ENCODE measurements at regions not wholly inside any gene's neighbourhood (a gene's known extent, or its start where the extent isn't known, plus 50 kb on each side); places are given as distances from the start of the nearest gene placed in this dataset.
"Not testable (repeated sequence)": the region's sequence is repeated elsewhere in the genome, so short reads cannot be mapped to it uniquely, and the experiment has no call there.

DNA sequence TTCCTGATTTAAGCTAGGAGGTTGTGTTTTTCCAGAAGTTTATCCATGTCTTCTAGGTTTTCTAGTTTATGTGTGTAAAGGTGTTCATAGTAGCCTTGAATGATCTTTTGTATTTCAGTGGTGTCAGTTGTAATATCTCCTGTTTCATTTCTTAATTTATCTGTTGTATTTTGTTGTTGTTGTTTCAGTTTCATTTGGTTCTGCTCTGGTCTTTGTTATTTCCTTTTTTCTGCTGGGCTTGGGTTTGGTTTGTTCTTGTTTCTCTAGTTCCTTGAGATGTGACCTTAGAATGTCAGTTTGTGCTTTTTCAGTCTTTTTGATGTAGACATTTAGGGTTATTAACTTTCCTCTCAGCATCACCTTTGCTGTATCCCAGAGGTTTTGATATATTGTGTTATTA, 62.8 kb downstream of the SCP2D1 start:
- peaks cover 23% of the 10 kb centered on the region for H3K27me3 Mint-ChIP-seq

GRCh38 chr20:18879262-18879661, 65.7 kb downstream of the SCP2D1 start:
- no peaks in the 10 kb centered on the region for H3K4me1 Mint-ChIP-seq
- H3K9me3 Mint-ChIP-seq: peaks cover 7% of the 10 kb centered on the region
- H3K4me3 Mint-ChIP-seq: no peak overlapping the region
- H3K36me3 Mint-ChIP-seq (ENCODE audit: low read depth): no peaks in the 10 kb centered on the region
- peaks cover 28% of the 10 kb centered on the region for H3K27me3 Mint-ChIP-seq
- no peak overlapping the region for H3K27ac Mint-ChIP-seq
- no peak for ATAC-seq (replicated peaks)

More for the DNA sequence above, 62.8 kb downstream of the SCP2D1 start:
- H3K4me1 Mint-ChIP-seq; H3K36me3 Mint-ChIP-seq (ENCODE audit: low read depth); H3K9me3 Mint-ChIP-seq; H3K27ac Mint-ChIP-seq; H3K4me3 Mint-ChIP-seq; ATAC-seq (replicated peaks): not testable (repeated sequence)

GRCh38 chr20:18886756-18887155, 73.2 kb downstream of the SCP2D1 start:
- Mint-ChIP-seq H3K9me3 (peaks cover 3% of the 10 kb centered on the region), H3K36me3 (ENCODE audit: low read depth) (no peaks in the 10 kb centered on the region), H3K27ac (no peak overlapping the region), H3K4me3 (no peak overlapping the region), H3K27me3 (peaks cover 14% of the 10 kb centered on the region), H3K4me1 (no peaks in the 10 kb centered on the region)
- no peak for ATAC-seq (replicated peaks)

DNA sequence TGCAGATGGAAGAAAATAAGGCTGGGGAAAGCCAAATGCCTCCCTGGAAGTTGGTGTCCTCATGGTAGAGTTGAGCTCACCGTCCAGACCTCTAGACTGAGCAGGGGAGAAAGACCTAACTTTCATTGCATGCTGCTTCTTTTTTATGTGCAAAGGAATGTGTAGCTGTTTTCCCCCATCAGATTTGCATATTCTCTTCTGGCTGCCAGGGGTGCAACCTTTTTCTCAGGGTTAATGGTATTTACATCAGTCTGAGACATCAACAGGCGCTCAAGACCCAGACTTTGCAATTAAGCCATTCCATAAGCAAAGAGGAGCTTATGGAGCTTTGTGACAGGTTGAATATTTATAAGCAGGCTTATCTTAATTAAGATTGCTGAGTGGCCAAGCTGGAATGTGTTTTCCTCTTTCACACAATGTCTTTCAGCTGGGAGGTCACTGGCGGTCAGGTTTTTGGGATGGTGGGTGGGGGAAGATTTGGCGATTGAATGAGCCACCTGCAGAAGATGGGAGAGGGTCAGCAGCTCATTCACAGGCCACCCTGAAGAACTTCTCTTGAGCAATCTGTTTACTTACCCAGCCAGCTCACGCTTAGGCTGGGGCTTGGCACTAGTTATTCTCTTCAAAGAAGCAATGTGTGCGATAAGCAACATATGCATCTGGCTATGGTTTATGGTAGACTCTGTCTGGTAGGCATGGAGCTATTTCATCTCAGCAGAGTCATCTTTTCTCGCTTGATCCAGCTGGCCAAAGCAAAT, 88.6 kb downstream of the SCP2D1 start:
- peaks cover 6% of the 10 kb centered on the region for H3K27me3 Mint-ChIP-seq
- no peak for ATAC-seq (replicated peaks)
- no peaks in the 10 kb centered on the region for H3K36me3 Mint-ChIP-seq (ENCODE audit: low read depth)
- no peak overlapping the region for H3K27ac Mint-ChIP-seq
- no peaks in the 10 kb centered on the region for H3K9me3 Mint-ChIP-seq
- H3K4me1 Mint-ChIP-seq: no peaks in the 10 kb centered on the region
- no peak overlapping the region for H3K4me3 Mint-ChIP-seq

GRCh38 chr20:18904192-18904591, 90.6 kb downstream of the SCP2D1 start:
- no peak overlapping the region for H3K4me3 Mint-ChIP-seq
- H3K27ac Mint-ChIP-seq: no peak overlapping the region
- no peak for ATAC-seq (replicated peaks)
- H3K9me3 Mint-ChIP-seq: no peaks in the 10 kb centered on the region
- H3K36me3 Mint-ChIP-seq (ENCODE audit: low read depth): no peaks in the 10 kb centered on the region
- no peaks in the 10 kb centered on the region for H3K4me1 Mint-ChIP-seq
- H3K27me3 Mint-ChIP-seq: peaks cover 6% of the 10 kb centered on the region

DNA sequence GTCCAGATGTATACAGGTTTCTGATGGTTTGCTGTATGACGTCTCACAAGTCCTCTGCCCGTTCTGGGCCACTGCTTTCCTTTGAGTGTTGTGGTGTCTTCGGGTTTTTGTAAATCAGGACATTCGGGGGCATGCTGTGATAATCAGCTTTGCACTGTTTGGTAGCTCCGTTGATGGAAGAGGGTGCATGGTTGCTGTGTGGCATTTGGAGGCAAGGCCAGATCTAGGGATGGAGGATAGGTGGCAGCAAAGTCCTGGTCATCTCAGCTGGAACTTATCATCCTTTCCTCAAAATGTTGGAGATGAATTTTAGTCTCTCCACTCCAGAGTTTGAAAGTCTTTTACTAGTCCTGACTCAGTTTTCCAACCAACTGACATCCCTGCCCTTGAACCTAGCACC, 91.0 kb downstream of the SCP2D1 start:
- H3K36me3 Mint-ChIP-seq (ENCODE audit: low read depth): no peaks in the 10 kb centered on the region
- peaks cover 6% of the 10 kb centered on the region for H3K27me3 Mint-ChIP-seq
- no peaks in the 10 kb centered on the region for H3K4me1 Mint-ChIP-seq
- ATAC-seq (replicated peaks): no peak
- no peak overlapping the region for H3K27ac Mint-ChIP-seq
- H3K9me3 Mint-ChIP-seq: no peaks in the 10 kb centered on the region
- no peak overlapping the region for H3K4me3 Mint-ChIP-seq

DNA sequence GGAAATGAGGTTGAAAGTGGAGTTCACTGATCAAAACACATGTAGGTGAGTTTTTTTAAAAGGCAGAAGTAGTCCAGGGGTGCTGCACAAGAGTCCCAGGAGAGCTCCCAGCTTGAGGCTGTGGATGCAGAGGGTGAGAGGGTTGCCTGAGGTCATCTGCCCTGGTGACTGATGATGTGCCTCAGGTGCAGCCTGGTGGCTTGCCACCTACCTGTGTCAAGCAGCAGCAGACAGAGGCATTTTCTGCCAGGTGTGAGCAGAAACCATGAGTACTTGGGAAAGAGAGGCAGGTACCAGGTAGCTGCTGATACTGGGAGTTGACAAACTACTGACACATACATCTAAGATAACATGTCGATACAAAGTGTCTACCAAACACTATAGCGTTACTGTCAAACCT, 92.5 kb downstream of the SCP2D1 start:
- Mint-ChIP-seq H3K27ac (no peak overlapping the region), H3K4me3 (no peak overlapping the region), H3K36me3 (ENCODE audit: low read depth) (no peaks in the 10 kb centered on the region), H3K4me1 (no peaks in the 10 kb centered on the region), H3K27me3 (peaks cover 10% of the 10 kb centered on the region), H3K9me3 (no peaks in the 10 kb centered on the region)
- ATAC-seq (replicated peaks): no peak

DNA sequence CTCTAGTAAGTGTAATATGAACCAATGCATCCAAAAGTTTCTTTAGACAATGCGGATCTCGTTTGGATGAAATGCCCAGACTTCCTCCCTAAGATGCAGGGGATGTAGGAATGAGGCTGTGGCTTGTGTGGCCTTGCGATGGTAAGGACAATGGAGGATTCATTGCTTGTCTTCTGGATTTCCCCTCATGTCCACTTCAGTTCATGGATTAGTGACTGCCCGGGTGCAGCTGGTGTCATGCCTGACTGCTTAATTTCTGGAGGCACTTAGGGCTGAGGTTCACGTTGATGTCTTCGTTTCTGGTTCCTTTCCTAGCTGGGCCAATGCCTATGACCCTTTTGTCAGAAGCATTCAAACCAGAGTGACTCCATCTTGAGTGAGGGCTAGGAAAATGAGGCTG, 93.8 kb downstream of the SCP2D1 start:
- no peak for ATAC-seq (replicated peaks)
- H3K9me3 Mint-ChIP-seq: no peaks in the 10 kb centered on the region
- no peaks in the 10 kb centered on the region for H3K36me3 Mint-ChIP-seq (ENCODE audit: low read depth)
- H3K4me3 Mint-ChIP-seq: no peak overlapping the region
- no peaks in the 10 kb centered on the region for H3K4me1 Mint-ChIP-seq
- peaks cover 8% of the 10 kb centered on the region for H3K27me3 Mint-ChIP-seq
- H3K27ac Mint-ChIP-seq: no peak overlapping the region

- no peaks in the 10 kb centered on the region for H3K9me3 Mint-ChIP-seq
- H3K4me3 Mint-ChIP-seq: no peak overlapping the region
- H3K27ac Mint-ChIP-seq: no peak overlapping the region
- no peaks in the 10 kb centered on the region for H3K4me1 Mint-ChIP-seq
- peaks cover 12% of the 10 kb centered on the region for H3K27me3 Mint-ChIP-seq
- no peak for ATAC-seq (replicated peaks)
- H3K36me3 Mint-ChIP-seq (ENCODE audit: low read depth): no peaks in the 10 kb centered on the region
Observed at GRCh38 chr20:18908109-18908508, 94.5 kb downstream of the SCP2D1 start.

DNA sequence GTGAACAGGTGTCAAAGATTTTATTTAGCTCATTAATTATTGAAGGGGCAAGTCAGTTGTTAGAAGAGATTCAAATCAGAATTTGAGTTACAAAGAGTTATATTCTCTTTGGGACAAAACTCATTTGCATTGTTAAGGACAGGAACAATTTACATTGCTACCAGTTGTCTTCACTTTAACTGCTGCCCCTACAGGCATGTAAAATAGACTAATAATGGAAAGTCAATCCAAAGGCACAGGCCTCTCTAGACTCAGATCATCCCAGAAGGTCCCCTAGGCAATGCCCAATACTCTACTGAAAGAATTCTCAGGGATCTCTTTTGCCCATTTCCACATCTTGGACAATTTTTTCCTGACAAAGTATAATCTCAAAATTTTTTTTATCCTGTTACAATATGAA, 95.7 kb downstream of the SCP2D1 start:
- H3K36me3 Mint-ChIP-seq (ENCODE audit: low read depth): no peaks in the 10 kb centered on the region
- H3K4me3 Mint-ChIP-seq: no peak overlapping the region
- ATAC-seq (replicated peaks): no peak
- H3K27ac Mint-ChIP-seq: no peak overlapping the region
- no peaks in the 10 kb centered on the region for H3K4me1 Mint-ChIP-seq
- no peaks in the 10 kb centered on the region for H3K9me3 Mint-ChIP-seq
- peaks cover 15% of the 10 kb centered on the region for H3K27me3 Mint-ChIP-seq

DNA sequence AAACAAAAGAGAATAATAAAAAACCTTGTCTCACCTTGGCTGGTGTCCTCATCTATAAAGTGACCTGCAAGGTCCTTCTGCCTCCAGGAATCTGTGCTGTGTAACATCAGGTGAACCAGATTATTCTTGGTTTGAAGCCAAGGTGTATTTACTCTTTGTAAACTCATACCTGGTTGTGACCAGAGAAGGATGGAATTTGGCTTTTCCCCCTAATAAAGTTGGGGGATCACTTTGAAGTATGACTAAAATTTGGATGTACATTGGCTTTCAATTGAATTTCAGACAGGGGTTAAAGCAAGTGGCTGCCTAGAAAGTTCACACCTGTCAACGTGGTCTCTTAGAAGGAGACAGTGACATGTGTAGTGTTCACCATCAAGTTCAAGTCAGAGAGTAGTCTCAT, 100.1 kb downstream of the SCP2D1 start:
- Mint-ChIP-seq H3K4me1 (no peaks in the 10 kb centered on the region), H3K36me3 (ENCODE audit: low read depth) (no peaks in the 10 kb centered on the region), H3K9me3 (no peaks in the 10 kb centered on the region), H3K27ac (no peak overlapping the region), H3K4me3 (no peak overlapping the region), H3K27me3 (peaks cover 21% of the 10 kb centered on the region)
- no peak for ATAC-seq (replicated peaks)

DNA sequence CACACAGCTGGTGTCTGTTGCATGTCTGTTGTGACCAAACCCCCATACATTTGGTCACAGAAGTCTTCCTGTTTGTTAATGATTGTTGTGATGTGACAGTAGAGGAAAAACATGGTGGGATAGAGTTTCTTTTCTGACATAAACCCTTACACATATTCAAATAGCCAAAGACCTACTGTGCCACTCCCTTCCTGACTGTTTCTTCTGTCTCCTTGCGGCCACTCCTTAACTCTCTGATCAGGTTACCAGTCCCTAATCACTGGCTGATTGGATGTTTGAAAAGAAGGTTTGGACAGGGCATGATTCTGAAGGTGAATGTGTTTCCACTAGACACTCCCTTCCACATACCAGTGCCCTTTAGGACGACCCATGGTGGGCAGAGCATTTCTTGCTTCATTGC, 101.2 kb downstream of the SCP2D1 start:
- ATAC-seq (replicated peaks): no peak
- no peak overlapping the region for H3K4me3 Mint-ChIP-seq

DNA sequence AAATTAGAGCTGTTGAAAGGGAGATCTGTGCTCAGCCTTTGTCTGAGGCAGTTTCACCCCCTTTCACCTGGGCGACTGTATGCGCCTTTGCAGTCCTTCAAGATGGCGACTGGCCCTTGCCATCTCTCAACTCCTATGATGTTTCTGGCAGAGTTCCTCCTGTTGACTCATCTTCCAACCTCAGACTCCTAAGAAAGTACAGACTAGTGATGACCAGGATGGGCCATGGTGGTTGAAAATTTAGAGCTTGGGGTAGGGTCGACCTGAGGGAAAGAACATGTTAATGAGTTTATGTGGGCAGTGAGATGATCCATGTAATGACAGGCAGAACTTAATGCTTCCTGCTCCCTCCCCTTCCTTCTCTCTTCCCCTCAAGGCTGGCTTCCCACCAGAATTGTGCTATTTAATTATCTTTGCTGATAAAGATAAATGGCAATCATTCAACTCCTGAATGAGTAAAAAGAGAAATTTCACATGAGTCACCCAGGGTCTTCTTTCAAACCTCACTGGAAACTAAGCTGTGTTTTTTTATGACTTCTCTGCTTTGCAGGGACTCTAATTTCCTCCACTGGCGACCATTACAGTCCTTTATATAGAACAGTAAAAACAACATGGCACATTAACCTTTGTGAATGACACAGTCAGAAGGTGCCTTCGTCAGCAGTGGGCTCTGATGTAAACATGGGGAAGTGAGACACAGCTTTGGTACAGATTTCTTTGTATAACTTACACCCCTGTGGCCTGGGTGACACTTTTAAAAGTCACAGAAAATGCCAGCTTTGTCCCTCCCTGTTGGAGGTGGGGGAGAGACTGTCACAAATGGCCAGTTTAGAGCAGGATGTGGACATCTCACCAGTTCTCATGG, 103.5 kb downstream of the SCP2D1 start:
- no peaks in the 10 kb centered on the region for H3K9me3 Mint-ChIP-seq
- H3K27me3 Mint-ChIP-seq: peaks cover 13% of the 10 kb centered on the region
- ATAC-seq (replicated peaks): no peak
- no peaks in the 10 kb centered on the region for H3K36me3 Mint-ChIP-seq (ENCODE audit: low read depth)
- no peaks in the 10 kb centered on the region for H3K4me1 Mint-ChIP-seq
- H3K27ac Mint-ChIP-seq: no peak overlapping the region
- no peak overlapping the region for H3K4me3 Mint-ChIP-seq

More for the DNA sequence above, 101.2 kb downstream of the SCP2D1 start:
- H3K36me3 Mint-ChIP-seq (ENCODE audit: low read depth): no peaks in the 10 kb centered on the region
- peaks cover 21% of the 10 kb centered on the region for H3K27me3 Mint-ChIP-seq
- H3K4me1 Mint-ChIP-seq: no peaks in the 10 kb centered on the region
- no peak overlapping the region for H3K27ac Mint-ChIP-seq
- H3K9me3 Mint-ChIP-seq: no peaks in the 10 kb centered on the region

DNA sequence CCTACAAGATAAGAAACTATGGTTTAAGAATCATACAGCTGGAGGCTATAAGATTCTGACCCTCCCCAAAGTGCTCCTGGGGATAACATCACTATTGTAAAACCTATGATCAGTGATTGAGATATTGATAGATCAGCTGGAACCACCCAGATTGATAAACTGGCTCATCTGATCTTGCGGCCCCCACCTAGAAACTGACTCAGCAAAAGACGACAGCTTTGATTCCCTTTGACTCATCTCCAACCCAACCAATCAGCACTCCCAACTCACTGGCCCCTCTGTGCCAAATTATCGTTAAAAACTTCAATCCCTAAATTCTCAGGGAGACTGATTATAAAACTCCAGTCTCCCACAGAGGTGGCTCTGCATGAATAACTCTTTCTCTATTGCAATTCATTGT, 106.4 kb downstream of the SCP2D1 start:
- no peaks in the 10 kb centered on the region for H3K36me3 Mint-ChIP-seq (ENCODE audit: low read depth)
- peaks cover 6% of the 10 kb centered on the region for H3K27me3 Mint-ChIP-seq
- no peaks in the 10 kb centered on the region for H3K9me3 Mint-ChIP-seq
- ATAC-seq (replicated peaks): no peak
- H3K4me1 Mint-ChIP-seq: no peaks in the 10 kb centered on the region
- H3K4me3 Mint-ChIP-seq: no peak overlapping the region
- no peak overlapping the region for H3K27ac Mint-ChIP-seq

DNA sequence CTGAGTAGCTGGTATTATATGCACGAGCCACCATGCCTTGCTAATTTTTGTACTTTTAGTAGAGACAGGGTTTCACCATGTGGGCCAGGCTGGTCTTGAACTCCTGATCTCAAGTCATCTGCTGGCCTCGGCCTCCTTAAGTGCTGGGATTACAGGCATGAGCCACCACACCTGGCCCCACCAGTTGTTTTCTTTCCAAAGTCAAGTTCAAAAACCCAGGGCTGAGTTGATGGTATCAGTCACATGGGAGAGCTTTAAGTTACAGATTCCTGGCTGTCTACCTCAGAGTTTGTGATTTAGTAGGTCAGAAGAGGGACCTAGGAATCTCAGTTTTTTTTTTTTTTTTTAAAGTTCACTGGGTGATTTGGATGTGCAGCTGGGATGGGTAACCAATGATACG, 107.7 kb downstream of the SCP2D1 start:
- ATAC-seq (replicated peaks): no peak
- no peaks in the 10 kb centered on the region for H3K4me1 Mint-ChIP-seq
- no peaks in the 10 kb centered on the region for H3K36me3 Mint-ChIP-seq (ENCODE audit: low read depth)
- H3K4me3 Mint-ChIP-seq: no peak overlapping the region
- H3K9me3 Mint-ChIP-seq: no peaks in the 10 kb centered on the region
- no peak overlapping the region for H3K27ac Mint-ChIP-seq
- peaks cover 2% of the 10 kb centered on the region for H3K27me3 Mint-ChIP-seq

All from activated T-helper 17 cell treated with anti-CD3 and anti-CD28 coated beads, Interleukin-2, amount 50 U/mL, for 72 hours (primary cell).